ENCODE measurements at regions not wholly inside any gene's neighbourhood (a gene's known extent, or its start where the extent isn't known, plus 50 kb on each side); places are given as distances from the start of the nearest gene placed in this dataset.
A peak's percentile ranks its signal among the peaks of the same experiment; 100 is the strongest.

GRCh38 chr20:50317609-50318008 is 127.0 kb downstream of the CEBPB start:
- no peak overlapping the region for H3K27ac Mint-ChIP-seq
- H3K4me3 Mint-ChIP-seq: no peak overlapping the region
- peaks cover 23% of the 10 kb centered on the region for H3K27me3 Mint-ChIP-seq
- H3K36me3 Mint-ChIP-seq (ENCODE audit: low read depth): no peaks in the 10 kb centered on the region
- peaks cover 11% of the 10 kb centered on the region for H3K4me1 Mint-ChIP-seq (ENCODE audit: low read depth)
- ATAC-seq (no peak), DNase-seq (no peak)
- ChIA-PET POLR2A (no interaction called here), CTCF (no interaction called here)
- TF ChIP-seq CTCF (IDR thresholded peaks at IDR 0.05): no peak
- intact Hi-C loops (cut with micrococcal nuclease): no loop called here
- no peaks in the 10 kb centered on the region for H3K9me3 Mint-ChIP-seq

- TF ChIP-seq CTCF (IDR thresholded peaks at IDR 0.05): no peak
- ChIA-PET CTCF (no interaction called here), POLR2A (interaction anchor here (0.9 kb wide), 1 partner anchor 41 kb away, joined by 3 read pairs; no protein-coding TSS in a partner anchor)
- Mint-ChIP-seq H3K4me3 (no peak overlapping the region), H3K4me1 (ENCODE audit: low read depth) (peaks cover 11% of the 10 kb centered on the region), H3K36me3 (ENCODE audit: low read depth) (no peaks in the 10 kb centered on the region), H3K27ac (no peak overlapping the region), H3K27me3 (peaks cover 24% of the 10 kb centered on the region), H3K9me3 (no peaks in the 10 kb centered on the region)
- intact Hi-C loops (cut with micrococcal nuclease): no loop called here
- ATAC-seq (no peak), DNase-seq (peak; percentile 38)
Observed at GRCh38 chr20:50318710-50319109, 128.1 kb downstream of the CEBPB start.

- ChIA-PET POLR2A (interaction anchor here (1.3 kb wide), 1 partner anchor 15 kb away, joined by 4 read pairs; no protein-coding TSS in a partner anchor), CTCF (no interaction called here)
- ATAC-seq (no peak), DNase-seq (no peak)
- H3K9me3 Mint-ChIP-seq: no peaks in the 10 kb centered on the region
- peaks cover 24% of the 10 kb centered on the region for H3K27me3 Mint-ChIP-seq
- no peak overlapping the region for H3K4me3 Mint-ChIP-seq
- peaks cover 11% of the 10 kb centered on the region for H3K4me1 Mint-ChIP-seq (ENCODE audit: low read depth)
- H3K36me3 Mint-ChIP-seq (ENCODE audit: low read depth): no peaks in the 10 kb centered on the region
- intact Hi-C loops (cut with micrococcal nuclease): no loop called here
- TF ChIP-seq CTCF (IDR thresholded peaks at IDR 0.05): no peak
- H3K27ac Mint-ChIP-seq: no peak overlapping the region
Observed at GRCh38 chr20:50320005-50320900, 129.6 kb downstream of the CEBPB start.

GRCh38 chr20:50320901-50321796 is 130.5 kb downstream of the CEBPB start:
- ATAC-seq (peak; percentile 93), DNase-seq (peak; percentile 62)
- Mint-ChIP-seq H3K27ac (no peak overlapping the region), H3K27me3 (peaks cover 20% of the 10 kb centered on the region), H3K9me3 (no peaks in the 10 kb centered on the region), H3K4me3 (no peak overlapping the region), H3K4me1 (ENCODE audit: low read depth) (peaks cover 11% of the 10 kb centered on the region), H3K36me3 (ENCODE audit: low read depth) (no peaks in the 10 kb centered on the region)
- ChIA-PET CTCF (no interaction called here), POLR2A (interaction anchor here (0.8 kb wide), 1 partner anchor 65 kb away, joined by 3 read pairs; no protein-coding TSS in a partner anchor)
- intact Hi-C loops (cut with micrococcal nuclease): no loop called here
- TF ChIP-seq CTCF (IDR thresholded peaks at IDR 0.05): no peak
